ENCODE measurements at regions not wholly inside any gene's neighbourhood (a gene's known extent, or its start where the extent isn't known, plus 50 kb on each side); places are given as distances from the start of the nearest gene placed in this dataset.

- no peaks in the 10 kb centered on the region for H3K36me3 ChIP-seq (ENCODE audit: control insufficient read depth in 1 of 2, insufficient read depth in 2 of 2, low read length in 2 of 2)
- H3K27me3 ChIP-seq (ENCODE audit: low read depth, low read length), result no peaks in the 10 kb centered on the region
- H3K27ac ChIP-seq (ENCODE audit: low read length), result no peak overlapping the region
- no peak overlapping the region for H3K4me3 ChIP-seq (ENCODE audit: low read depth in 1 of 2, low read length in 2 of 2)
- H3K4me1 ChIP-seq (ENCODE audit: control insufficient read depth in 1 of 2, insufficient read depth in 2 of 2, low read length in 2 of 2), result no peaks in the 10 kb centered on the region
- H3K9me3 ChIP-seq (ENCODE audit: control insufficient read depth in 1 of 2, low read length in 2 of 2), result no peaks in the 10 kb centered on the region
Observed at GRCh38 chr13:24090049-24090448, 70.5 kb upstream of the SPATA13 start.

GRCh38 chr13:24091080-24091479 lies 69.4 kb upstream of the SPATA13 start:
- Histone ChIP-seq H3K27me3 (ENCODE audit: low read depth, low read length) (no peaks in the 10 kb centered on the region), H3K4me3 (ENCODE audit: low read depth in 1 of 2, low read length in 2 of 2) (no peak overlapping the region), H3K27ac (ENCODE audit: low read length) (no peak overlapping the region), H3K36me3 (ENCODE audit: control insufficient read depth in 1 of 2, insufficient read depth in 2 of 2, low read length in 2 of 2) (no peaks in the 10 kb centered on the region), H3K9me3 (ENCODE audit: control insufficient read depth in 1 of 2, low read length in 2 of 2) (no peaks in the 10 kb centered on the region), H3K4me1 (ENCODE audit: control insufficient read depth in 1 of 2, insufficient read depth in 2 of 2, low read length in 2 of 2) (no peaks in the 10 kb centered on the region)

DNA sequence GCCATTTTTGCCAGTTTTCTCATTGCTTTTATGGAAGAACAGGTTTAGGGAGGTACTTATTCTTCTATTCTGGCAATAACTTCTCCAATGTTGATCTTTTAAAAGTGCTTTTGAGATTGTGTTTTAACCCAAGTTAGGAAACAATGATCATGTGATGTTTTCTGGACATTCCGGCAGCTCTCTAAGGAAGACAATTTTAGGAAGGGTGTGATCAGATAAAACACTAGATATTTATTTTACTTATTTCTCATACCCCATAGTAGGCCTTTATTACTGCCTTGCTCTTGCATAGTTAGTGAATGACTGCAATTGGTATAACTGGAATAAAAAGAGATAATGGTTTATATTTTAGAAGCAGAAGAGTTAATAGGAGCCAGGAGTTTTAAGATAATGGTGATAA lies 68.4 kb upstream of the SPATA13 start:
- no peaks in the 10 kb centered on the region for H3K27me3 ChIP-seq (ENCODE audit: low read depth, low read length)
- H3K4me3 ChIP-seq (ENCODE audit: low read depth in 1 of 2, low read length in 2 of 2), result no peak overlapping the region
- H3K36me3 ChIP-seq (ENCODE audit: control insufficient read depth in 1 of 2, insufficient read depth in 2 of 2, low read length in 2 of 2), result no peaks in the 10 kb centered on the region
- no peaks in the 10 kb centered on the region for H3K4me1 ChIP-seq (ENCODE audit: control insufficient read depth in 1 of 2, insufficient read depth in 2 of 2, low read length in 2 of 2)
- no peaks in the 10 kb centered on the region for H3K9me3 ChIP-seq (ENCODE audit: control insufficient read depth in 1 of 2, low read length in 2 of 2)
- no peak overlapping the region for H3K27ac ChIP-seq (ENCODE audit: low read length)

DNA sequence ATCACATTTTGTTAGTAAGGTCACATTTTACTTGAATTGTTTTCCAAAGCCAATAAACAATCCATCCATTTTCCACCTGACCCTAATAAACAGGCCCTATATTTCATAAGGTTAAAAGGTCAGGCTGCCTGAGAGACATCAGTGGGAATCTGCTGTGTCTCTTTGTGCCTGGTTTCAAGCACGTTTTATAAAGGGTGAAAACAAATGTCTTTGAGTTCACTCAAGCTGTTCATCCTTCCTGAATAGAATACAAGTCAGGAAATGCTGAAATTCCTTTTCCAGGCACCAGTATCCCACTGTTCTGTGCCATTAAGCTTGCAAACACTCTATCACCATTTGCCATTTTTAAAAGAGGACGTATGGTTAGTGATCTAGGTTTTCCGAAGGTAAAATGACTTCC lies 67.5 kb upstream of the SPATA13 start:
- no peaks in the 10 kb centered on the region for H3K9me3 ChIP-seq (ENCODE audit: control insufficient read depth in 1 of 2, low read length in 2 of 2)
- no peak overlapping the region for H3K27ac ChIP-seq (ENCODE audit: low read length)
- H3K4me1 ChIP-seq (ENCODE audit: control insufficient read depth in 1 of 2, insufficient read depth in 2 of 2, low read length in 2 of 2), result no peaks in the 10 kb centered on the region
- no peaks in the 10 kb centered on the region for H3K27me3 ChIP-seq (ENCODE audit: low read depth, low read length)
- no peak overlapping the region for H3K4me3 ChIP-seq (ENCODE audit: low read depth in 1 of 2, low read length in 2 of 2)
- no peaks in the 10 kb centered on the region for H3K36me3 ChIP-seq (ENCODE audit: control insufficient read depth in 1 of 2, insufficient read depth in 2 of 2, low read length in 2 of 2)

DNA sequence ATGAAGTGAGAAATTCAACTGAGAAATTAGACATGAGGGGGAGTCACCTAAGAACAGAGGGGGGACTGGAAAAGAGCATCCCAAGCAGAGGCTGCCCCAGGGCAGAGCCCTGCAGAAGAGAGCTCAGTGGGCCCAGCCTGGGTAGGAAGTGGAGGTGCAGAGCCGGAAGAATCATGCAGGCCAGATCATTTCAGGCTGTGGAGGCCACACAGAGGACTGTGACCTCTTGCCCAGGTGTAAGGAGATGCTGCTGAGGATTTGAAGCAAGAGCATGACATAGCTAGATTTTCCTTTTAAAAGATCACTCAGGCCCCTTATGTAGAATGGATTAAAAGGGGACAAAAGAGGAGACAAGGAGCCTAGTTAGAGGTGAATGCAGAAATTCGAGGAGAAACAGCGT lies 63.9 kb upstream of the SPATA13 start:
- Histone ChIP-seq H3K4me3 (ENCODE audit: low read depth in 1 of 2, low read length in 2 of 2) (no peak overlapping the region), H3K36me3 (ENCODE audit: control insufficient read depth in 1 of 2, insufficient read depth in 2 of 2, low read length in 2 of 2) (no peaks in the 10 kb centered on the region), H3K9me3 (ENCODE audit: control insufficient read depth in 1 of 2, low read length in 2 of 2) (no peaks in the 10 kb centered on the region), H3K27ac (ENCODE audit: low read length) (no peak overlapping the region), H3K27me3 (ENCODE audit: low read depth, low read length) (no peaks in the 10 kb centered on the region), H3K4me1 (ENCODE audit: control insufficient read depth in 1 of 2, insufficient read depth in 2 of 2, low read length in 2 of 2) (no peaks in the 10 kb centered on the region)

GRCh38 chr13:24097064-24097463 lies 63.5 kb upstream of the SPATA13 start:
- no peaks in the 10 kb centered on the region for H3K27me3 ChIP-seq (ENCODE audit: low read depth, low read length)
- H3K36me3 ChIP-seq (ENCODE audit: control insufficient read depth in 1 of 2, insufficient read depth in 2 of 2, low read length in 2 of 2), result no peaks in the 10 kb centered on the region
- H3K4me3 ChIP-seq (ENCODE audit: low read depth in 1 of 2, low read length in 2 of 2), result no peak overlapping the region
- no peak overlapping the region for H3K27ac ChIP-seq (ENCODE audit: low read length)
- H3K4me1 ChIP-seq (ENCODE audit: control insufficient read depth in 1 of 2, insufficient read depth in 2 of 2, low read length in 2 of 2), result no peaks in the 10 kb centered on the region
- H3K9me3 ChIP-seq (ENCODE audit: control insufficient read depth in 1 of 2, low read length in 2 of 2), result no peaks in the 10 kb centered on the region

DNA sequence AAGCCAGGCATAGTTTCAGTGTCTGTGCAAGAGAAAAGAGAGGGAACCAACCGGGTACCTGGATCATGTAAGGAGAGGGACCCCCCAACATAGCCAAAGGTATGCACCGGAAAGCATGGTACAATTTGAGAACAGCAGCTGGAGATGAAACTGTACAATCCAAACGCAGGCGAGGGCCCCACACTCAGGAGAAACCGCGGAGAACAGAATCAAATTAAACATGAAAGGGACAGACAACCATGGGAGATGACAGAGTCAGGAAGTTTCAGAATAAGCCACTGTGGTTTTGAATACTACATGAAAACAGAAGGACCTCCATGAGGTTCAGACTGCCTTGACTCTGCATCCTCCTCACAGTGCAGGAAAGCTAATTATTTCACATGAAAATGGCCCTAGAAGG lies 62.9 kb upstream of the SPATA13 start:
- H3K27me3 ChIP-seq (ENCODE audit: low read depth, low read length), result no peaks in the 10 kb centered on the region
- no peak overlapping the region for H3K4me3 ChIP-seq (ENCODE audit: low read depth in 1 of 2, low read length in 2 of 2)
- no peaks in the 10 kb centered on the region for H3K36me3 ChIP-seq (ENCODE audit: control insufficient read depth in 1 of 2, insufficient read depth in 2 of 2, low read length in 2 of 2)
- no peaks in the 10 kb centered on the region for H3K4me1 ChIP-seq (ENCODE audit: control insufficient read depth in 1 of 2, insufficient read depth in 2 of 2, low read length in 2 of 2)
- no peaks in the 10 kb centered on the region for H3K9me3 ChIP-seq (ENCODE audit: control insufficient read depth in 1 of 2, low read length in 2 of 2)
- no peak overlapping the region for H3K27ac ChIP-seq (ENCODE audit: low read length)

- Histone ChIP-seq H3K27ac (ENCODE audit: low read length) (no peak overlapping the region), H3K36me3 (ENCODE audit: control insufficient read depth in 1 of 2, insufficient read depth in 2 of 2, low read length in 2 of 2) (no peaks in the 10 kb centered on the region), H3K4me1 (ENCODE audit: control insufficient read depth in 1 of 2, insufficient read depth in 2 of 2, low read length in 2 of 2) (no peaks in the 10 kb centered on the region), H3K4me3 (ENCODE audit: low read depth in 1 of 2, low read length in 2 of 2) (no peak overlapping the region), H3K9me3 (ENCODE audit: control insufficient read depth in 1 of 2, low read length in 2 of 2) (no peaks in the 10 kb centered on the region), H3K27me3 (ENCODE audit: low read depth, low read length) (no peaks in the 10 kb centered on the region)
Observed at GRCh38 chr13:24099490-24099889, 61.0 kb upstream of the SPATA13 start.

- H3K9me3 ChIP-seq (ENCODE audit: control insufficient read depth in 1 of 2, low read length in 2 of 2), result no peaks in the 10 kb centered on the region
- H3K4me1 ChIP-seq (ENCODE audit: control insufficient read depth in 1 of 2, insufficient read depth in 2 of 2, low read length in 2 of 2), result no peaks in the 10 kb centered on the region
- H3K36me3 ChIP-seq (ENCODE audit: control insufficient read depth in 1 of 2, insufficient read depth in 2 of 2, low read length in 2 of 2), result no peaks in the 10 kb centered on the region
- H3K4me3 ChIP-seq (ENCODE audit: low read depth in 1 of 2, low read length in 2 of 2), result no peak overlapping the region
- no peaks in the 10 kb centered on the region for H3K27me3 ChIP-seq (ENCODE audit: low read depth, low read length)
- no peak overlapping the region for H3K27ac ChIP-seq (ENCODE audit: low read length)
Observed at GRCh38 chr13:24100188-24100587, 60.3 kb upstream of the SPATA13 start.

DNA sequence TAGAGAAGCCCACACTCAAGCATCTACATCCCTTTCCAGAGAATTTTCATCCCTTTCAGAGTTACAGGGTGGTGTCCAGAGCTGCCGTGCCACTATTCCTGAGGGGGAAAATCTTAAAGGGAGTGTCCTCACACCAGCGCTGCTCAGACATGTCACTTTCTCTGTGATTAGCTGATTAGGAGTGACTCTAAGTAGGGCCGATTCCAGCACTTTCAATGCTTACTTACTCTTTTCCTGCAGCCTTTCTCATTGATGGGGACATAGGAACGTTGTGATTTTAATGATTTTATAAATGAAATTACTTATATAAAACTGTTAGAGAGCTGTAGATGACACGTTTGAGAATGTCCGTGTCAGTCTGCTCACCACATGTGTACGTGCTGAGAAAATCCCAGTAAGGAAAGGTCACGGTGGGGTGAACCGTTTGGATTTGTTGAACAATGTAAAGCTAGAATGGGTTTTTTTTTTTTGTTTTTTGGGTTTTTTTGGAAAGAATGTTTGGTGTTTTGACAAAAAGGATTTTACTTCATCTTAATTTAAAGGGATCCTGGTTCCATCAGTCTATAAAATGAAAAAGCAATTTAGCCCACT lies 56.6 kb upstream of the SPATA13 start:
- H3K4me3 ChIP-seq (ENCODE audit: low read depth in 1 of 2, low read length in 2 of 2), result no peak overlapping the region
- no peaks in the 10 kb centered on the region for H3K9me3 ChIP-seq (ENCODE audit: control insufficient read depth in 1 of 2, low read length in 2 of 2)
- H3K27me3 ChIP-seq (ENCODE audit: low read depth, low read length), result no peaks in the 10 kb centered on the region
- H3K4me1 ChIP-seq (ENCODE audit: control insufficient read depth in 1 of 2, insufficient read depth in 2 of 2, low read length in 2 of 2), result no peaks in the 10 kb centered on the region
- H3K36me3 ChIP-seq (ENCODE audit: control insufficient read depth in 1 of 2, insufficient read depth in 2 of 2, low read length in 2 of 2), result no peaks in the 10 kb centered on the region
- H3K27ac ChIP-seq (ENCODE audit: low read length), result no peak overlapping the region

DNA sequence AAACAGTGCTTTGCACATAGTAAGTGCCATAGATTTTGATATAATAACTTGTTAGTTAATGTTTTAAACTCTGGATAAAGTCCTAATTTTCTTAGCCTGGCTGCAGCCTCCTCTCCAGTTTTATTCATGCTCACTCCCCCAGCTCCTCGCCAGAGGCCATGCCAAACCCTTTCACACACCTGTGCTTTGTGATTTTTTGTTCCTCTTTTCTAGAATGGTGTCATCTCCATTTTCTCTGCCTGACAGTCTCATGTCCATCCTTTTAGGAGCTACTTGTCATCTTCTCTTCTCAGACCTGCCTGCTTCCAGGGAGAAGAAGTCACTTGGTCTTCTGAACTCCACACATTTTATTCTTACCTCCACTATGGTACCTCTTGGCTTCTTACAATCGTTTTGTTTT lies 55.8 kb upstream of the SPATA13 start:
- H3K4me1 ChIP-seq (ENCODE audit: control insufficient read depth in 1 of 2, insufficient read depth in 2 of 2, low read length in 2 of 2), result no peaks in the 10 kb centered on the region
- no peak overlapping the region for H3K27ac ChIP-seq (ENCODE audit: low read length)
- no peaks in the 10 kb centered on the region for H3K27me3 ChIP-seq (ENCODE audit: low read depth, low read length)
- no peaks in the 10 kb centered on the region for H3K9me3 ChIP-seq (ENCODE audit: control insufficient read depth in 1 of 2, low read length in 2 of 2)
- H3K36me3 ChIP-seq (ENCODE audit: control insufficient read depth in 1 of 2, insufficient read depth in 2 of 2, low read length in 2 of 2), result no peaks in the 10 kb centered on the region
- no peak overlapping the region for H3K4me3 ChIP-seq (ENCODE audit: low read depth in 1 of 2, low read length in 2 of 2)

DNA sequence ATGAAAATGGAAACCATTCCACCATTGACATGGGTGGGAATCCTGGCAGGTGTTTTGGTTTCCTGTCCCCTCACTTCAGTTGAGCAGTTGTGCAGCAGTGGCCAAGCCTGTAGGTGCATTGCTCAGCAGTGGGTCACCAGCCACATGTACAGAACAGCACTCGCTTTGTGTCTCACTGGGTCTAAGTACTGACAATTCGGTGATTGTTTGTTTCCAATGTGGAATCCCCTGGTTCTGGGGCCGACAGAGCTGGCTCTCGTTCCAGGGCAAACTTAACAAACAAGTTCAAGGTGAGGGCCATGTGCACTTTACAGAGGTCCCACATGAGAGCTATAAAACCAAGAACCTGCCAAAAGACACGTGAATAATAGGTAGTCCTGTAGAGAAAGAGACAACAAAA lies 54.1 kb upstream of the SPATA13 start:
- H3K4me3 ChIP-seq (ENCODE audit: low read depth in 1 of 2, low read length in 2 of 2), result no peak overlapping the region
- no peak overlapping the region for H3K27ac ChIP-seq (ENCODE audit: low read length)
- no peaks in the 10 kb centered on the region for H3K36me3 ChIP-seq (ENCODE audit: control insufficient read depth in 1 of 2, insufficient read depth in 2 of 2, low read length in 2 of 2)
- H3K27me3 ChIP-seq (ENCODE audit: low read depth, low read length), result no peaks in the 10 kb centered on the region
- H3K4me1 ChIP-seq (ENCODE audit: control insufficient read depth in 1 of 2, insufficient read depth in 2 of 2, low read length in 2 of 2), result no peaks in the 10 kb centered on the region
- no peaks in the 10 kb centered on the region for H3K9me3 ChIP-seq (ENCODE audit: control insufficient read depth in 1 of 2, low read length in 2 of 2)
